HG02884 (cell line): ENCODE measurements at regions not wholly inside any gene's neighbourhood (a gene's known extent, or its start where the extent isn't known, plus 50 kb on each side); places are given as distances from the start of the nearest gene placed in this dataset.
A peak's percentile ranks its signal among the peaks of the same experiment; 100 is the strongest.

ENCODE experiments used
- ATAC-seq: cut with Tn5 transposase; IDR thresholded peaks from one replicate; pipeline ENCODE4 v1.9.1; 2021; ENCODE audit warnings: mild to moderate bottlenecking, moderate library complexity; ENCODE audit not compliant: unreplicated experiment

GRCh38 chr1:72586023-72586685 is 303.8 kb upstream of the NEGR1 start:
- ATAC-seq = no peak

- no peak for ATAC-seq
Observed at GRCh38 chr1:72579629-72580028, 297.3 kb upstream of the NEGR1 start.

- ATAC-seq = no peak
Observed at GRCh38 chr1:72570815-72571214, 288.5 kb upstream of the NEGR1 start.

- ATAC-seq = peak; percentile 81
Observed at GRCh38 chr1:72568113-72568512, 285.8 kb upstream of the NEGR1 start.

GRCh38 chr1:72567521-72567920 is 285.2 kb upstream of the NEGR1 start:
- ATAC-seq = no peak

GRCh38 chr1:72564749-72565148 is 282.4 kb upstream of the NEGR1 start:
- no peak for ATAC-seq

GRCh38 chr1:72557446-72558049 is 275.2 kb upstream of the NEGR1 start:
- ATAC-seq = no peak

- ATAC-seq = no peak
Observed at GRCh38 chr1:72547412-72547811, 265.1 kb upstream of the NEGR1 start.

- ATAC-seq = no peak
Observed at GRCh38 chr1:72540674-72541073, 258.3 kb upstream of the NEGR1 start.

GRCh38 chr1:72535470-72535869 is 253.1 kb upstream of the NEGR1 start:
- no peak for ATAC-seq

- no peak for ATAC-seq
Observed at GRCh38 chr1:72530646-72531045, 248.3 kb upstream of the NEGR1 start.

- no peak for ATAC-seq
Observed at GRCh38 chr1:72526926-72527325, 244.6 kb upstream of the NEGR1 start.

- no peak for ATAC-seq
Observed at GRCh38 chr1:72524021-72524420, 241.7 kb upstream of the NEGR1 start.

GRCh38 chr1:72521659-72522058 is 239.3 kb upstream of the NEGR1 start:
- no peak for ATAC-seq

- no peak for ATAC-seq
Observed at GRCh38 chr1:72516826-72517225, 234.5 kb upstream of the NEGR1 start.

GRCh38 chr1:72516264-72516663 is 233.9 kb upstream of the NEGR1 start:
- ATAC-seq = no peak

- ATAC-seq = no peak
Observed at GRCh38 chr1:72498371-72498770, 216.0 kb upstream of the NEGR1 start.

GRCh38 chr1:72489801-72490200 is 207.5 kb upstream of the NEGR1 start:
- no peak for ATAC-seq

GRCh38 chr1:72485801-72486200 is 203.5 kb upstream of the NEGR1 start:
- ATAC-seq = no peak

- ATAC-seq = no peak
Observed at GRCh38 chr1:72483846-72484357, 201.6 kb upstream of the NEGR1 start.

GRCh38 chr1:72482736-72483413 is 200.5 kb upstream of the NEGR1 start:
- ATAC-seq = no peak

GRCh38 chr1:72481420-72481970 is 199.2 kb upstream of the NEGR1 start:
- no peak for ATAC-seq
